ENCODE measurements at regions not wholly inside any gene's neighbourhood (a gene's known extent, or its start where the extent isn't known, plus 50 kb on each side); places are given as distances from the start of the nearest gene placed in this dataset.

- no peak for TF ChIP-seq TAF1 (IDR thresholded peaks at IDR 0.05; ENCODE audit: borderline replicate concordance, low read depth, low read length)
Measured at GRCh38 chr18:47557160-47557559, 305.7 kb upstream of the SKOR2 start (continued).

- Histone ChIP-seq H3K4me2 (no peak overlapping the region), H4K20me1 (ENCODE audit: insufficient read depth) (no peaks in the 10 kb centered on the region)
- POLR2A ChIA-PET: no interaction called here
Measured at GRCh38 chr18:47552783-47553182, 301.3 kb upstream of the SKOR2 start.

More at GRCh38 chr18:47552783-47553182, 301.3 kb upstream of the SKOR2 start:
- H3K36me3 ChIP-seq (replicated peaks in 1 of 2; ENCODE audit: control insufficient read depth in 1 of 2, insufficient read depth in 2 of 2, low read length in 1 of 2): no peaks in the 10 kb centered on the region
- WGBS (ENCODE audit: low lambda C conversion rate): 18% methylated on average over 3 of the region's 3 CpGs
- no peak overlapping the region for H3K4me3 ChIP-seq (ENCODE audit: low read depth in 2 of 2, low read length in 1 of 2)
- peaks cover 0 to 3% of the 10 kb centered on the region in 2 experiments; a peak in 1 of 4 replicates for H3K4me1 ChIP-seq (ENCODE audit: control insufficient read depth in 1 of 2, insufficient read depth in 2 of 2, low read depth in 1 of 2, low read length in 1 of 2)
- no peaks in the 10 kb centered on the region for H3K9me2 ChIP-seq
- DNase-seq: no peak
- no peaks in the 10 kb centered on the region for H3K9me3 ChIP-seq
- no peak overlapping the region for H3K27ac ChIP-seq (ENCODE audit: low read depth in 2 of 2, low read length in 1 of 2)
- no peak overlapping the region for H3K9ac ChIP-seq
- H3K79me2 ChIP-seq (ENCODE audit: insufficient read depth): no peaks in the 10 kb centered on the region
- H2AFZ ChIP-seq (ENCODE audit: low read depth): no peak overlapping the region
- H3F3A ChIP-seq (replicated peaks; ENCODE audit: insufficient read depth): no peaks in the 10 kb centered on the region
- CTCF ChIA-PET: interaction anchor here (0.6 kb wide), 1 partner anchor 196 kb away, joined by 3 read pairs; no protein-coding TSS in a partner anchor
- H3K27me3 ChIP-seq (ENCODE audit: insufficient read depth): no peaks in the 10 kb centered on the region
- TF ChIP-seq GABPA (IDR thresholded peaks at IDR 0.05; ENCODE audit: low read depth) (no peak), TCF12 (IDR thresholded peaks at IDR 0.05) (no peak), FOXM1 (IDR thresholded peaks at IDR 0.05; ENCODE audit: low read depth) (no peak), CTCF (IDR thresholded peaks at IDR 0.05) (no peak), USF1 (IDR thresholded peaks at IDR 0.05; ENCODE audit: borderline replicate concordance, low read depth) (no peak), REST (IDR thresholded peaks at IDR 0.05; ENCODE audit: low read depth, low read length) (no peak), ELF1 (IDR thresholded peaks at IDR 0.05) (no peak), RFX5 (IDR thresholded peaks at IDR 0.05; ENCODE audit: low read length) (no peak), RAD21 (IDR thresholded peaks at IDR 0.05; ENCODE audit: low read length) (no peak), RXRA (IDR thresholded peaks at IDR 0.05; ENCODE audit: borderline replicate concordance, low read depth) (no peak), SIN3A (IDR thresholded peaks at IDR 0.05; ENCODE audit: borderline replicate concordance, low read depth, low read length) (no peak), MXI1 (IDR thresholded peaks at IDR 0.05; ENCODE audit: low read depth, low read length) (no peak), YY1 (IDR thresholded peaks at IDR 0.05; ENCODE audit: low read depth) (no peak), POLR2AphosphoS5 (IDR thresholded peaks at IDR 0.05; ENCODE audit: low read depth, low read length) (no peak), MEF2A (IDR thresholded peaks at IDR 0.05; ENCODE audit: borderline replicate concordance, low read depth) (no peak), GATA2 (CRISPR knock-in tag; IDR thresholded peaks at IDR 0.05) (no peak)

Measured in SK-N-SH (cell line).